ENCODE measurements at regions not wholly inside any gene's neighbourhood (a gene's known extent, or its start where the extent isn't known, plus 50 kb on each side); places are given as distances from the start of the nearest gene placed in this dataset.

GRCh38 chr5:57698086-57698485 lies 215.5 kb upstream of the ACTBL2 start:
- no peak overlapping the region for H3K4me3 ChIP-seq
- 83% methylated on average over 2 of the region's 2 CpGs for WGBS, 2 donors
- H3K9me3 ChIP-seq, result no peaks in the 10 kb centered on the region
- no peak for DNase-seq
- no peaks in the 10 kb centered on the region for H3K36me3 ChIP-seq (replicated peaks in 1 of 2; ENCODE audit: insufficient read depth in 1 of 2, low read depth in 2 of 2)
- no peak overlapping the region for H3K27ac ChIP-seq
- no peaks in the 10 kb centered on the region for H3K27me3 ChIP-seq
- TF ChIP-seq CTCF (IDR thresholded peaks at IDR 0.05), result no peak
- no peak for TF ChIP-seq POLR2A (IDR thresholded peaks at IDR 0.05)
- H3K4me1 ChIP-seq, result peaks cover 10% of the 10 kb centered on the region
- intact Hi-C loops (cut with DNase I), result no loop called here
- ATAC-seq, result no peak

GRCh38 chr5:57696825-57697570 lies 214.4 kb upstream of the ACTBL2 start:
- Histone ChIP-seq H3K9me3 (no peaks in the 10 kb centered on the region), H3K27me3 (no peaks in the 10 kb centered on the region), H3K36me3 (replicated peaks in 1 of 2; ENCODE audit: insufficient read depth in 1 of 2, low read depth in 2 of 2) (no peaks in the 10 kb centered on the region), H3K4me1 (peaks cover 16% of the 10 kb centered on the region), H3K4me3 (no peak overlapping the region), H3K27ac (no peak overlapping the region)
- intact Hi-C loops (cut with DNase I), result no loop called here
- 75 to 78% methylated on average over 4 of the region's 4 CpGs for WGBS, 2 donors
- DNase-seq (no peak), ATAC-seq (no peak)
- no peak for TF ChIP-seq POLR2A (IDR thresholded peaks at IDR 0.05)
- no peak for TF ChIP-seq CTCF (IDR thresholded peaks at IDR 0.05)

GRCh38 chr5:57696389-57696769 lies 213.8 kb upstream of the ACTBL2 start:
- H3K27ac ChIP-seq, result no peak overlapping the region
- ATAC-seq (no peak), DNase-seq (no peak)
- intact Hi-C loops (cut with DNase I), result no loop called here
- no peaks in the 10 kb centered on the region for H3K36me3 ChIP-seq (replicated peaks in 1 of 2; ENCODE audit: insufficient read depth in 1 of 2, low read depth in 2 of 2)
- H3K27me3 ChIP-seq, result no peaks in the 10 kb centered on the region
- no peak overlapping the region for H3K4me3 ChIP-seq
- no peak for TF ChIP-seq POLR2A (IDR thresholded peaks at IDR 0.05)
- no peak for TF ChIP-seq CTCF (IDR thresholded peaks at IDR 0.05)
- 69 to 86% methylated on average over 1 of the region's 1 CpG for WGBS, 2 donors
- peaks cover 16% of the 10 kb centered on the region for H3K4me1 ChIP-seq
- H3K9me3 ChIP-seq, result no peaks in the 10 kb centered on the region

GRCh38 chr5:57695706-57696388 lies 213.2 kb upstream of the ACTBL2 start:
- WGBS, 2 donors, result 80 to 81% methylated on average over 4 of the region's 4 CpGs
- H3K27ac ChIP-seq, result peak overlapping the region in 1 of 4 donors; percentile 15
- H3K9me3 ChIP-seq, result no peaks in the 10 kb centered on the region

More at GRCh38 chr5:57695706-57696388, 213.2 kb upstream of the ACTBL2 start:
- DNase-seq (no peak), ATAC-seq (no peak)
- TF ChIP-seq CTCF (IDR thresholded peaks at IDR 0.05), result no peak
- no peak for TF ChIP-seq POLR2A (IDR thresholded peaks at IDR 0.05)
- H3K4me3 ChIP-seq, result no peak overlapping the region
- no peaks in the 10 kb centered on the region for H3K27me3 ChIP-seq
- H3K4me1 ChIP-seq, result peaks cover 16% of the 10 kb centered on the region
- intact Hi-C loops (cut with DNase I), result no loop called here
- H3K36me3 ChIP-seq (replicated peaks in 1 of 2; ENCODE audit: insufficient read depth in 1 of 2, low read depth in 2 of 2), result no peaks in the 10 kb centered on the region
